MM.1S (cell line): ENCODE measurements at regions not wholly inside any gene's neighbourhood (a gene's known extent, or its start where the extent isn't known, plus 50 kb on each side); places are given as distances from the start of the nearest gene placed in this dataset.

ENCODE experiments used
- DNase-seq: peaks from one replicate; pipeline ENCODE4 v3.0.0-alpha.2; 2015
- H2AFZ ChIP-seq: fragments of 300-600 bp; sonication (generic); 2 replicates; pipeline ENCODE4 v1.6.0; 2016; ENCODE audit warnings: antibody characterized with exemption, low read length
- H3F3A ChIP-seq: fragments of 300-600 bp; sonication (generic); 2 replicates; pipeline ENCODE4 v1.6.1; 2016; ENCODE audit warnings: mild to moderate bottlenecking, antibody characterized with exemption, low read length, moderate library complexity, mixed read lengths; ENCODE audit not compliant: insufficient read depth
- H3K27ac ChIP-seq: fragments of 300-600 bp; sonication (generic); 2 replicates; pipeline ENCODE4 v1.5.1; 2016; ENCODE audit warnings: mild to moderate bottlenecking, low read length
- H3K27me3 ChIP-seq: fragments of 300-600 bp; sonication (generic); replicated peaks from 2 replicates; pipeline ENCODE4 v1.6.0; 2016; ENCODE audit warnings: low read length; ENCODE audit not compliant: insufficient read depth
- H3K36me3 ChIP-seq: fragments of 300-600 bp; sonication (generic); replicated peaks from 2 replicates; pipeline ENCODE4 v1.6.1; 2016; ENCODE audit warnings: mild to moderate bottlenecking, low read length, mixed read lengths; ENCODE audit not compliant: insufficient read depth
- H3K4me1 ChIP-seq: fragments of 300-600 bp; sonication (generic); 2 replicates; pipeline ENCODE4 v1.6.1; 2016; ENCODE audit warnings: low read length, mixed read lengths
- H3K4me2 ChIP-seq: fragments of 300-600 bp; sonication (generic); 2 replicates; pipeline ENCODE4 v1.6.0; 2016; ENCODE audit warnings: low read depth, low read length
- H3K4me3 ChIP-seq: fragments of 300-600 bp; sonication (generic); 2 replicates; pipeline ENCODE4 v1.5.1; 2016; ENCODE audit warnings: low read length, mixed read lengths
- H3K79me2 ChIP-seq: fragments of 300-600 bp; sonication (generic); 2 replicates; pipeline ENCODE4 v1.6.1; 2016; ENCODE audit warnings: mixed run types, low read length, mixed read lengths
- H3K9ac ChIP-seq: fragments of 300-600 bp; sonication (generic); 2 replicates; pipeline ENCODE4 v1.6.1; 2016; ENCODE audit warnings: low read length, mixed read lengths
- H3K9me2 ChIP-seq: fragments of 300-600 bp; sonication (generic); replicated peaks from 2 replicates; pipeline ENCODE4 v1.6.1; 2016; ENCODE audit warnings: mild to moderate bottlenecking, low read length, mixed read lengths; ENCODE audit not compliant: insufficient read depth
- H3K9me3 ChIP-seq: fragments of 300-600 bp; sonication (generic); replicated peaks from 2 replicates; pipeline ENCODE4 v1.6.1; 2016; ENCODE audit warnings: mild to moderate bottlenecking, low read length, mixed read lengths; ENCODE audit not compliant: insufficient read depth
- H4K20me1 ChIP-seq: fragments of 300-600 bp; sonication (generic); 2 replicates; pipeline ENCODE4 v1.6.1; 2016; ENCODE audit warnings: mild to moderate bottlenecking, low read length, moderate library complexity, mixed read lengths; ENCODE audit not compliant: insufficient read depth
- EZH2 ChIP-seq: fragments of 300-600 bp; sonication (generic); optimal IDR thresholded peaks from 2 replicates; pipeline ENCODE3; 2017; ENCODE audit warnings: low read depth, mild to moderate bottlenecking, antibody characterized with exemption, low read length, mixed read lengths
- EZH2phosphoT487 ChIP-seq: fragments of 300-600 bp; sonication (generic); IDR thresholded peaks from 2 replicates; pipeline ENCODE4 v1.6.1; 2018; ENCODE audit warnings: antibody characterized with exemption, low read length
- TF ChIP-seq, protein P1 (sequence below): fragments of 300-600 bp; sonication (generic); IDR thresholded peaks from 2 replicates; pipeline ENCODE4 v1.5.1; 2016; ENCODE audit warnings: antibody characterized with exemption, low read length, mixed read lengths

DNA sequence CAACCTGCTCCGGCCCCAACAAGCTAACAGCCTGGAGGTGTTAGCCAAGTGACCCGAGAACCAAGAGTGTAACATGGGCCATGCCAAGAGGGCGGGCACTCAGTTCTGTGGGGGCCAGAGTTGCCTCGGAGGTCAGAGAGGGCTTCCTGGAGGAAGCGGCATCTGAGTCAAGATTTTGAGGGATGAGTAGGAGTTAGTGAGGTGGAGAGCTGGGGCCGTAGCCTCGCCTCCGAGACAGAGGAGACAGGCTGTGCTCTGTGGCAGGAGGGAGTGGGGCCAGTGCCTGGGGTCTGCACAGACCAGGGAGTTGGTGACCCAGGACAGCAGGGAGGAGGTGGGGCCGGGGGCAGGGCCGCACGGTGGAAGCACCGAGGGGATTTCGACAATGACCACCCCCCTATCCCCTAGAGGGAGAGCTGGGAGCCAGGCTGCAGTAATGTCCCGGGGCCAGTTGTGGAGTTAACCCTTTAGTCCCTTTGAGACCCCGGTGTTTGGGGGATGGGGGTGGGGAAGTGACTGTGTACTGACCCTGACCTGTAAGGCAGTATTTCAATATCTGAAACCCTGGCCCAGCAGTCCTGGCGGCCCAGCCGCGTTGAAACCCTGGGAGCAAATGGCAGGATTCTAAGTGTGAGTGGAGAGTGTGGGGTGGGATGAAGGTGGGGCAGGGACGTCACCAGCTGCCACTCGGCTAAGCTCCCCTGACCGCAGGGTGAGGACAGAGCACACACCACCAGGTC, 148.7 kb upstream of the COL5A1 start:
- DNase-seq, result no peak
- no peak overlapping the region for H2AFZ ChIP-seq
- H3K27me3 ChIP-seq, result peaks cover 94% of the 10 kb centered on the region
- H3K9me3 ChIP-seq, result no peaks in the 10 kb centered on the region
- TF ChIP-seq, protein P1, sequence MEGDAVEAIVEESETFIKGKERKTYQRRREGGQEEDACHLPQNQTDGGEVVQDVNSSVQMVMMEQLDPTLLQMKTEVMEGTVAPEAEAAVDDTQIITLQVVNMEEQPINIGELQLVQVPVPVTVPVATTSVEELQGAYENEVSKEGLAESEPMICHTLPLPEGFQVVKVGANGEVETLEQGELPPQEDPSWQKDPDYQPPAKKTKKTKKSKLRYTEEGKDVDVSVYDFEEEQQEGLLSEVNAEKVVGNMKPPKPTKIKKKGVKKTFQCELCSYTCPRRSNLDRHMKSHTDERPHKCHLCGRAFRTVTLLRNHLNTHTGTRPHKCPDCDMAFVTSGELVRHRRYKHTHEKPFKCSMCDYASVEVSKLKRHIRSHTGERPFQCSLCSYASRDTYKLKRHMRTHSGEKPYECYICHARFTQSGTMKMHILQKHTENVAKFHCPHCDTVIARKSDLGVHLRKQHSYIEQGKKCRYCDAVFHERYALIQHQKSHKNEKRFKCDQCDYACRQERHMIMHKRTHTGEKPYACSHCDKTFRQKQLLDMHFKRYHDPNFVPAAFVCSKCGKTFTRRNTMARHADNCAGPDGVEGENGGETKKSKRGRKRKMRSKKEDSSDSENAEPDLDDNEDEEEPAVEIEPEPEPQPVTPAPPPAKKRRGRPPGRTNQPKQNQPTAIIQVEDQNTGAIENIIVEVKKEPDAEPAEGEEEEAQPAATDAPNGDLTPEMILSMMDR, result no peak
- TF ChIP-seq EZH2phosphoT487, result no peak
- no peak for TF ChIP-seq EZH2
- H4K20me1 ChIP-seq, result no peaks in the 10 kb centered on the region
- no peak overlapping the region for H3K27ac ChIP-seq
- no peaks in the 10 kb centered on the region for H3K79me2 ChIP-seq
- H3K36me3 ChIP-seq, result no peaks in the 10 kb centered on the region
- no peaks in the 10 kb centered on the region for H3K4me1 ChIP-seq
- no peak overlapping the region for H3K4me2 ChIP-seq
- no peak overlapping the region for H3K9ac ChIP-seq
- H3K9me2 ChIP-seq, result no peaks in the 10 kb centered on the region
- H3K4me3 ChIP-seq, result no peak overlapping the region
- H3F3A ChIP-seq, result no peaks in the 10 kb centered on the region

DNA sequence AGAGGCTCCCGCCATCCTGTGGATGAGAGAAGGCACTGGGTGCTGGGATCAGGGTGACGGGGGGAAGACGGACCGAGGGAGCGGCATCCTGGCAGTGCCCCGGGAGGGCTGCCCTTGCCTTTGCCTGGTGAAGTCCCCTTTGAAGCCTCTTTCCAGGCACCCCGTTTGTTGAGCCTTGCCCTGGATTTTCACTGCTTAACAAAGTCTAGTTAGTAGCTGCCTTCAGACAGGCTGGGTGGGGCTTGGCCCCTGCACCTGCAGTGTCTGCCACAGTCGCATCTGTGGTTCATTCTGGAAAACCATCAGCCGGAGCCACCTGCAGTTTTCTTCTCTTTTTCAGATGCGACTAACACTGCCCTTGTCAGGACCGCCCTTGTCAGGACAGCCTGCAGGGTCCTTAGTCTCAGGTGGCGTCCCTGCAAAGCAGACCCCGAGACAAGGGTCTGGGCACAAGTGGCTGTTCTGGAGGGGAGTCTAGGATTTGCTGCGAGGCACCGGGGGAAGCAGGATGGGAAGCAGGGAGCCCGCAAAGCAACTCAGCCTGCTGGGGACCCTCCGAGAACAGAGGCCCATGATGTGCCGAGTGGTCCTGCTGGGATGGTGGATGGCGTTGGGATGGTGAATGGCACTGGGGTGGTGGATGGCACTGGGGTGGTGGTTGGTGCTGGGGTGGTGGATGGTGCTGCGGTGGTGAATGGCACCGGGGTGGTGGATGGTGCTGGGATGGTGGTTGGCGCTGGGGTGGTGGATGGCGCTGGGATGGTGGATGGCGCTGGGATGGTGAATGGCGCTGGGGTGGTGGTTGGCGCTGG, 147.9 kb upstream of the COL5A1 start:
- no peak overlapping the region for H3K4me2 ChIP-seq
- no peak for TF ChIP-seq EZH2
- TF ChIP-seq, protein P1, result no peak
- TF ChIP-seq EZH2phosphoT487, result no peak
- H3K9ac ChIP-seq, result no peak overlapping the region
- H3K79me2 ChIP-seq, result no peaks in the 10 kb centered on the region
- H3K4me3 ChIP-seq, result no peak overlapping the region
- H3K9me3 ChIP-seq, result no peaks in the 10 kb centered on the region
- no peaks in the 10 kb centered on the region for H3K9me2 ChIP-seq
- no peak overlapping the region for H3K27ac ChIP-seq
- no peaks in the 10 kb centered on the region for H3K36me3 ChIP-seq
- no peak for DNase-seq
- no peaks in the 10 kb centered on the region for H4K20me1 ChIP-seq
- H2AFZ ChIP-seq, result no peak overlapping the region
- H3K27me3 ChIP-seq, result peaks cover 96% of the 10 kb centered on the region
- H3K4me1 ChIP-seq, result no peaks in the 10 kb centered on the region
- no peaks in the 10 kb centered on the region for H3F3A ChIP-seq

DNA sequence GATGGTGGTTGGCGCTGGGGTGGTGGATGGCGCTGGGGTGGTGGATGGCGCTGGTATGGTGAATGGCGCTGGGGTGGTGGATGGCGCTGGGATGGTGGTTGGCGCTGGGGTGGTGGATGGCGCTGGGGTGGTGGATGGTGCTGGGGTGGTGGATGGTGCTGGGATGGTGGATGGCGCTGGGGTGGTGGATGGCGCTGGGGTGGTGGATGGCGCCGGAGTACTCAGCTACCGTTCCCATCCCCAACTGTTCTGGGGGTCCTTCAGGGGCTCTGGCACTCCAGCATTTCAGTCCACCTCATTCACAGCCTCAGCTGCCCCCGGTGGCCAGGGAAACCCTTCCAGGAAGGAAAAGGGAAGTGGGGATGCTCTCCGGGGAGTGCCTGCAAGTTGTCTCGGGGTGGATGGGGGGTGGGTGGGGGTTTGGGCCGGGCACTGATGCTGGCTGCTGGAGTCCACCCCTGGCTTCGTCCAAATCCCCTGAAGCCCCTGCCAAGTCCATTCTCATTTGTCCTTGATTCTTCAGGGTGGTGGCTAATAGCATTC, 147.3 kb upstream of the COL5A1 start:
- H2AFZ ChIP-seq, result no peak overlapping the region
- no peak overlapping the region for H3K4me2 ChIP-seq
- H3K4me3 ChIP-seq, result no peak overlapping the region
- DNase-seq, result no peak
- H3K9me3 ChIP-seq, result no peaks in the 10 kb centered on the region
- H3K27ac ChIP-seq, result no peak overlapping the region
- H3F3A ChIP-seq, result no peaks in the 10 kb centered on the region
- no peaks in the 10 kb centered on the region for H3K9me2 ChIP-seq
- H3K36me3 ChIP-seq, result no peaks in the 10 kb centered on the region
- H3K27me3 ChIP-seq, result peaks cover 95% of the 10 kb centered on the region
- no peaks in the 10 kb centered on the region for H3K79me2 ChIP-seq
- no peaks in the 10 kb centered on the region for H3K4me1 ChIP-seq
- H3K9ac ChIP-seq, result no peak overlapping the region
- TF ChIP-seq EZH2phosphoT487, result no peak
- TF ChIP-seq, protein P1, result no peak
- TF ChIP-seq EZH2, result no peak
- H4K20me1 ChIP-seq, result no peaks in the 10 kb centered on the region
